ENCODE measurements at regions not wholly inside any gene's neighbourhood (a gene's known extent, or its start where the extent isn't known, plus 50 kb on each side); places are given as distances from the start of the nearest gene placed in this dataset.
"Not testable (repeated sequence)": the region's sequence is repeated elsewhere in the genome, so short reads cannot be mapped to it uniquely, and the experiment has no call there.

- H3K36me3 ChIP-seq (ENCODE audit: control insufficient read depth in 1 of 2, insufficient read depth in 2 of 2, low read length in 1 of 2) = no peaks in the 10 kb centered on the region
- intact Hi-C loops (cut with DNase I) = no loop called here
- ATAC-seq (ENCODE audit: low FRiP score) = no peak
- no peak overlapping the region for H3K27ac ChIP-seq (ENCODE audit: low read depth in 1 of 2, low read length in 2 of 2)
- 94% methylated on average over 1 of the region's 1 CpG for WGBS, 2 donors
- H3K4me1 ChIP-seq (ENCODE audit: control insufficient read depth in 1 of 2, insufficient read depth in 2 of 2, low read length in 2 of 2) = no peaks in the 10 kb centered on the region
- H3K9me3 ChIP-seq (ENCODE audit: control insufficient read depth, low read length) = no peaks in the 10 kb centered on the region
- no peak overlapping the region for H3K4me3 ChIP-seq (ENCODE audit: low read length in 2 of 2)
- DNase-seq = no peak
- no peaks in the 10 kb centered on the region for H3K27me3 ChIP-seq (ENCODE audit: control insufficient read depth in 1 of 2, insufficient read depth in 2 of 2, low read length in 1 of 2)
Observed at GRCh38 chr2:166764216-166764615, 124.1 kb upstream of the XIRP2 start.

DNA sequence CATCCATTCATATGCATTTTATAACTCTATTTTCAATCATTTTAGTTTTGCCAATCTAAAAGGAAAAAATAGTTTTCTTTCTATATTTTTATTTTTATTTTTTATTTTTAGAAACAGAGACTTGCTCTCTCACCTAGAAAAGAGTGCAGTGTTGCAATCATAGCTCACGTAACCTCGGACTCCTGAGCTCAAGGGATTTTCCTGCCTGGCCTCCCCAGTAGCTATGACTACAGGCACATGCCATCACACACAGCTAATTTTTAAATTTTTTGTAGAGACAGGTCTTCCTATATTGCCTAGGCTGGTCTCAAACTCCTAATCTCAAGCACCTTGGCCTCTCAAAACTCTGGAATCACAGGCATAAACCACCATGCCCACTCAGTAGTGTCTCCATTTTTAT, 125.5 kb upstream of the XIRP2 start:
- Histone ChIP-seq H3K27ac (ENCODE audit: low read depth in 1 of 2, low read length in 2 of 2) (no peak overlapping the region), H3K36me3 (ENCODE audit: control insufficient read depth in 1 of 2, insufficient read depth in 2 of 2, low read length in 1 of 2) (no peaks in the 10 kb centered on the region), H3K4me3 (ENCODE audit: low read length in 2 of 2) (no peak overlapping the region), H3K27me3 (ENCODE audit: control insufficient read depth in 1 of 2, insufficient read depth in 2 of 2, low read length in 1 of 2) (no peaks in the 10 kb centered on the region), H3K9me3 (ENCODE audit: control insufficient read depth, low read length) (no peaks in the 10 kb centered on the region), H3K4me1 (ENCODE audit: control insufficient read depth in 1 of 2, insufficient read depth in 2 of 2, low read length in 2 of 2) (no peaks in the 10 kb centered on the region)
- 74 to 81% methylated on average over 2 of the region's 2 CpGs for WGBS, 2 donors
- ATAC-seq (ENCODE audit: low FRiP score) (no peak), DNase-seq (no peak)
- intact Hi-C loops (cut with DNase I) = no loop called here

DNA sequence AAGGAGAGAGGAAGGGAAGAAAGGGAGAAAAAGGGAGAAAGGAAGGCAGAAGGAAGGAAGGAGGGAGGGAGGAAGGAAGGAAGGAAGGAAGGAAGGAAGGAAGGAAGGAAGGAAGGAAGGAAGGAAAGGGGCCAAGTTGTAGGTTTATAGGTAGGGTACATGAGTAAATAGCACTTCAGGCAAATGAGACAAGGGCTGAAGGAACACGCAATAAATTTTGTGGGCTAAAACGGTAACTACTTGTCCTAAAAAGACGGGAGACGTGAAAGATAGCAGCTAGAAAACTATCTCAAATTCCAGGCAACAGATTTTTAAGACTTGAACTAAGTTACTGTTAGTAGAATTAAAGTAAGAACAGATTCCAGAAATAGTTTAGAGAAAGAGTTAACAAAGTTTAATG, 129.3 kb upstream of the XIRP2 start:
- Histone ChIP-seq H3K4me3 (ENCODE audit: low read length in 2 of 2) (no peak overlapping the region), H3K9me3 (ENCODE audit: control insufficient read depth, low read length) (no peaks in the 10 kb centered on the region), H3K27ac (ENCODE audit: low read depth in 1 of 2, low read length in 2 of 2) (no peak overlapping the region), H3K4me1 (ENCODE audit: control insufficient read depth in 1 of 2, insufficient read depth in 2 of 2, low read length in 2 of 2) (no peaks in the 10 kb centered on the region), H3K27me3 (ENCODE audit: control insufficient read depth in 1 of 2, insufficient read depth in 2 of 2, low read length in 1 of 2) (no peaks in the 10 kb centered on the region), H3K36me3 (ENCODE audit: control insufficient read depth in 1 of 2, insufficient read depth in 2 of 2, low read length in 1 of 2) (no peaks in the 10 kb centered on the region)
- ATAC-seq (ENCODE audit: low FRiP score) = no peak
- intact Hi-C loops (cut with DNase I) = no loop called here
- WGBS, 2 donors = 37 to 61% methylated on average over 4 of the region's 4 CpGs
- no peak for DNase-seq

DNA sequence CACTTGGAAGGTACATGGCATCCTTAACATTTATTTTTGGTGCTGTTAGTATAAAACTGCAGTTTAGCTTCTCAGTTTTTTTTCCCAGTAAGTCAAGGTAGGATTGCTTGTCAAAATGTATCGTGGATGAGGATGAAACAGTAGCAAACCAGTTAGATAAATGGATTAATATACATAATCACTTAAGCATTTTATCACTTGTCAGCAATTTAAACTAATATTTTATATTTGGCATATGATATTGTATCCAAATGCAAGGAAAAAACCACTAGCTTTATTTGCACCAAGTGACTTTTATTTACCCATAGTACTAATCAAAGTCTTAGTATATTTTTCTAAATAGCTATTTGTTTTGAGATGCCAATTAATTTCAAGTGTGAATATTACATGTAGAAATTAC, 137.7 kb upstream of the XIRP2 start:
- Histone ChIP-seq H3K27ac (ENCODE audit: low read depth in 1 of 2, low read length in 2 of 2) (no peak overlapping the region), H3K27me3 (ENCODE audit: control insufficient read depth in 1 of 2, insufficient read depth in 2 of 2, low read length in 1 of 2) (no peaks in the 10 kb centered on the region), H3K4me1 (ENCODE audit: control insufficient read depth in 1 of 2, insufficient read depth in 2 of 2, low read length in 2 of 2) (no peaks in the 10 kb centered on the region), H3K36me3 (ENCODE audit: control insufficient read depth in 1 of 2, insufficient read depth in 2 of 2, low read length in 1 of 2) (no peaks in the 10 kb centered on the region), H3K9me3 (ENCODE audit: control insufficient read depth, low read length) (peaks cover under 1% of the 10 kb centered on the region), H3K4me3 (ENCODE audit: low read length in 2 of 2) (no peak overlapping the region)
- intact Hi-C loops (cut with DNase I) = no loop called here
- 0 to 1% methylated on average over 1 of the region's 1 CpG for WGBS, 2 donors
- DNase-seq = no peak
- ATAC-seq (ENCODE audit: low FRiP score) = no peak

- peaks cover 22% of the 10 kb centered on the region for H3K9me3 ChIP-seq (ENCODE audit: control insufficient read depth, low read length)
- H3K4me1 ChIP-seq (ENCODE audit: control insufficient read depth in 1 of 2, insufficient read depth in 2 of 2, low read length in 2 of 2); H3K36me3 ChIP-seq (ENCODE audit: control insufficient read depth in 1 of 2, insufficient read depth in 2 of 2, low read length in 1 of 2); DNase-seq; intact Hi-C loops (cut with DNase I); H3K27ac ChIP-seq (ENCODE audit: low read depth in 1 of 2, low read length in 2 of 2); H3K4me3 ChIP-seq (ENCODE audit: low read length in 2 of 2); H3K27me3 ChIP-seq (ENCODE audit: control insufficient read depth in 1 of 2, insufficient read depth in 2 of 2, low read length in 1 of 2); ATAC-seq (ENCODE audit: low FRiP score): not testable (repeated sequence)
- WGBS, 2 donors = 81 to 87% methylated on average over 1 of the region's 1 CpG
Observed at GRCh38 chr2:166744117-166744516, 144.2 kb upstream of the XIRP2 start.

DNA sequence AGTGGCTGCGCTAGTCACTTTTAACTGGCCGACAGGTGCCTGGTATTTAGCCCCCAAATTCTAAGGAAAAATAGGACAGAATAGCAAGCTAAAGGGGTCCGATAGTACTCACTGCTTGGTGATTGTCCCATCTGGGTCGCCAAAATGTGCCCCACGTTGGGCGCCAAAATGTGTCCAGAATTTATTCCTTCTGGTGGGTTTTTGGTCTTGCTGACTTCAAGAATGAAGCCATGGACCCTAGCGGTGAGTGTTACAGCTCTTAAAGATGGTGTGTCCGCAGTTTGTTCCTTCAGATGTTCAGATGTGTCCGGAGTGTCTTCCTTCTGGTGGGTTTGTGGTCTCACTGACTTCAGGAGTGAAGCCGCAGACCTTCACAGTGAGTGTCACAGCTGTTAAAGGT, 144.8 kb upstream of the XIRP2 start:
- ATAC-seq (ENCODE audit: low FRiP score); H3K4me1 ChIP-seq (ENCODE audit: control insufficient read depth in 1 of 2, insufficient read depth in 2 of 2, low read length in 2 of 2); H3K4me3 ChIP-seq (ENCODE audit: low read length in 2 of 2); H3K27ac ChIP-seq (ENCODE audit: low read depth in 1 of 2, low read length in 2 of 2); DNase-seq; H3K36me3 ChIP-seq (ENCODE audit: control insufficient read depth in 1 of 2, insufficient read depth in 2 of 2, low read length in 1 of 2); intact Hi-C loops (cut with DNase I); H3K27me3 ChIP-seq (ENCODE audit: control insufficient read depth in 1 of 2, insufficient read depth in 2 of 2, low read length in 1 of 2): not testable (repeated sequence)
- WGBS, 2 donors = 90 to 91% methylated on average over 10 of the region's 10 CpGs
- H3K9me3 ChIP-seq (ENCODE audit: control insufficient read depth, low read length) = peaks cover 22% of the 10 kb centered on the region

DNA sequence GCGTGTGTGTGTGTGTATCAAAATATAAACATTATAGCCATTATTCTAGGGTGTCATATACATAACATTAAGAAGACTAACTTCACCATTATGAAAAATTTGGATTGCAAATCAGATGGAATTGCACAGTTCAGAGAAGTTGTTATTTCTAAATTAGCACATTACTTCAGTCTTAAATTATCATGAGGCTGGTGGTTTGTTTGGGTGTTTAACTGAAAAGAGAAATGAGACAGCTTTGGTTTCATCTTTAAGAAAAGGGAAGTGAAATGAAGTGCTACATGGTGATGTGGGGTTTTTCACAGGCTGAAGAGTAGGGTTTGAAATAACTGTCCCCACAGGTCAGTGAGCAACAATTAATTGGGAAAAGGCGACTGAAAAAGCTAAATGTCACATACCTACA, 161.2 kb upstream of the XIRP2 start:
- ATAC-seq (ENCODE audit: low FRiP score) = no peak
- intact Hi-C loops (cut with DNase I) = no loop called here
- WGBS, 2 donors = 62 to 66% methylated on average over 2 of the region's 2 CpGs
- Histone ChIP-seq H3K36me3 (ENCODE audit: control insufficient read depth in 1 of 2, insufficient read depth in 2 of 2, low read length in 1 of 2) (no peaks in the 10 kb centered on the region), H3K4me3 (ENCODE audit: low read length in 2 of 2) (no peak overlapping the region), H3K27me3 (ENCODE audit: control insufficient read depth in 1 of 2, insufficient read depth in 2 of 2, low read length in 1 of 2) (no peaks in the 10 kb centered on the region), H3K4me1 (ENCODE audit: control insufficient read depth in 1 of 2, insufficient read depth in 2 of 2, low read length in 2 of 2) (no peaks in the 10 kb centered on the region), H3K27ac (ENCODE audit: low read depth in 1 of 2, low read length in 2 of 2) (no peak overlapping the region), H3K9me3 (ENCODE audit: control insufficient read depth, low read length) (no peaks in the 10 kb centered on the region)
- DNase-seq = no peak

DNA sequence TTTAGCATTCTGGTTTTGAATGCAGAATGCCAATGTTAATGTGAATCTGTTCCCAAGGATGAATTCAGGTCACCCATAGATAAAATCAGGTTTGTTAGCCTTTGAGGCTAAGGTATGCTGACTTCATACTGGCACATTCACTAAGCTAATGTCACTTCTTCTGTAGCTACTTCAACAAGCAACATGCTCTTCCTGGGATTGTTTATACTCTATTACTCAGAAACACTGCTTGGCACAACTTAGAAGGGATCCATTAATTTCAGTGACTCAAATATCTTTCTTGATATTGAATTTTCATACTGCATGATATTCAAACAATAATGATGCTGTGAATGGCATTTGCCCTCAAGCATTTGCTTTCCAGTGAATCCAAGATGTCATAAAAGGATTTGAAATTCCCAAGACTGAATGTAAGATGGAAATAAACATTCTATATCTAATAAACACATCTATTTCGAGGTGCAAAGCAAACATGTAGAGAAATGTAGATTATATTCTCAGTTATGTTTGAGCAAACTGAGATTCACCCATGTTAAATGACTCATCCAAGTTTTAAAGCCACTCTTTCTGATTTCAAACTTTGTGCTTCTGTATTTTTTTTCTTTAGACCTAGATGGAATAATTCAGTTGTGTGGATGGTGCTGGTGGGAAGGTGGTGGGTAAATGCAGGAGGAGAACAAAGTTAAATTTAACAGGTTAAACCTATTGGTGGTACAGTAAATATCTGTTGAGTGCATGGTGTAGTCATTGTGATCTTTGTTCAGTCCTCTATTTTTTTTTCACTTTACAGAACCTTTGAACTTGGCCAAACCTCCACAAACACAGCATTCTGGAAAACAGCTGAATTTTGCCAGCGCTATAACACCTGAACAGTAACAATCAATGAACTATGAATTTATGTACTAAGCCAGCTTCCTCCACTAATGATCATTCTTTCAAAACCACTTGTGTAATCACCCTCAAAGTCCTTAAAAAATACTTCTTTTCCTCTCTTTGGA, 162.1 kb upstream of the XIRP2 start:
- WGBS, 2 donors = 69% methylated on average over 2 of the region's 2 CpGs
- no peaks in the 10 kb centered on the region for H3K4me1 ChIP-seq (ENCODE audit: control insufficient read depth in 1 of 2, insufficient read depth in 2 of 2, low read length in 2 of 2)
- no peak for DNase-seq
- no peak overlapping the region for H3K4me3 ChIP-seq (ENCODE audit: low read length in 2 of 2)
- no peaks in the 10 kb centered on the region for H3K36me3 ChIP-seq (ENCODE audit: control insufficient read depth in 1 of 2, insufficient read depth in 2 of 2, low read length in 1 of 2)
- no peak for ATAC-seq (ENCODE audit: low FRiP score)
- H3K27ac ChIP-seq (ENCODE audit: low read depth in 1 of 2, low read length in 2 of 2) = no peak overlapping the region
- intact Hi-C loops (cut with DNase I) = no loop called here
- H3K9me3 ChIP-seq (ENCODE audit: control insufficient read depth, low read length) = no peaks in the 10 kb centered on the region
- no peaks in the 10 kb centered on the region for H3K27me3 ChIP-seq (ENCODE audit: control insufficient read depth in 1 of 2, insufficient read depth in 2 of 2, low read length in 1 of 2)

DNA sequence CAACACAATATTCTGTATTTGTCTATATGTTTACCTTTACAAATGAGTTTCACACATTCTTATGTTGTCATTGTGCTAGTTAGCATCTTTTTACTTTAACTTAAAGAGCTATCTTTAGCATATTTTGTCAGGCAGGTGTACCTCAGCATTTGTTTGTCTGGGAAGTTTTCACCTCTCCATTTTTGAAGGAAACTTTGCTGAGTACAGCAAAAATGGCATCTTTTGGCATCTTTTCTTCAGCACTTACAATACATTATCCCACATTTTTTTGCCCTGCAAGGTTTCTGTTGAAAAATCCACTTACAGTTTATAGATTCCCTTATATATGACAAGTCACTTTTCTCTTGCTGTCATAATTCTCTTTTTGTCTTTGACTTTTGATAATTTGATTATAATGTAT, 171.3 kb upstream of the XIRP2 start:
- intact Hi-C loops (cut with DNase I) = no loop called here
- H3K4me1 ChIP-seq (ENCODE audit: control insufficient read depth in 1 of 2, insufficient read depth in 2 of 2, low read length in 2 of 2) = no peaks in the 10 kb centered on the region
- ATAC-seq (ENCODE audit: low FRiP score) (no peak), DNase-seq (no peak)
- no peaks in the 10 kb centered on the region for H3K36me3 ChIP-seq (ENCODE audit: control insufficient read depth in 1 of 2, insufficient read depth in 2 of 2, low read length in 1 of 2)
- H3K27ac ChIP-seq (ENCODE audit: low read depth in 1 of 2, low read length in 2 of 2) = no peak overlapping the region
- peaks cover 0 to 1% of the 10 kb centered on the region in 2 donors for H3K27me3 ChIP-seq (ENCODE audit: control insufficient read depth in 1 of 2, insufficient read depth in 2 of 2, low read length in 1 of 2)
- H3K4me3 ChIP-seq (ENCODE audit: low read length in 2 of 2) = no peak overlapping the region
- H3K9me3 ChIP-seq (ENCODE audit: control insufficient read depth, low read length) = peaks cover 2% of the 10 kb centered on the region

Measured in aorta (tissue), 5 donors.